ENCODE measurements at regions not wholly inside any gene's neighbourhood (a gene's known extent, or its start where the extent isn't known, plus 50 kb on each side); places are given as distances from the start of the nearest gene placed in this dataset.

- TF ChIP-seq EZH2 (IDR thresholded peaks at IDR 0.05; ENCODE audit: insufficient read depth, poor library complexity, severe bottlenecking) (no peak), EZH2phosphoT487 (IDR thresholded peaks at IDR 0.05; ENCODE audit: insufficient read depth, low read depth) (no peak)
Observed at GRCh38 chr3:80788914-80789313, 972.5 kb downstream of the GBE1 start.
